G401 (cell line): ENCODE measurements at regions not wholly inside any gene's neighbourhood (a gene's known extent, or its start where the extent isn't known, plus 50 kb on each side); places are given as distances from the start of the nearest gene placed in this dataset.
"Not testable (repeated sequence)": the region's sequence is repeated elsewhere in the genome, so short reads cannot be mapped to it uniquely, and the experiment has no call there.

Source experiments
- DNase-seq: peaks from one replicate; pipeline ENCODE4 v3.0.0-alpha.2; 2015; ENCODE audit warnings: low spot score
- in situ Hi-C: cut with HindIII; loops from 2 replicates; pipeline ENCODE4 v1.10.0; 2016; ENCODE audit warnings: low sequenced_read_pairs, mixed read lengths

GRCh38 chr7:79534128-79534527, 80.7 kb upstream of the MAGI2 start:
- in situ Hi-C loops = no loop called here
- no peak for DNase-seq

DNA sequence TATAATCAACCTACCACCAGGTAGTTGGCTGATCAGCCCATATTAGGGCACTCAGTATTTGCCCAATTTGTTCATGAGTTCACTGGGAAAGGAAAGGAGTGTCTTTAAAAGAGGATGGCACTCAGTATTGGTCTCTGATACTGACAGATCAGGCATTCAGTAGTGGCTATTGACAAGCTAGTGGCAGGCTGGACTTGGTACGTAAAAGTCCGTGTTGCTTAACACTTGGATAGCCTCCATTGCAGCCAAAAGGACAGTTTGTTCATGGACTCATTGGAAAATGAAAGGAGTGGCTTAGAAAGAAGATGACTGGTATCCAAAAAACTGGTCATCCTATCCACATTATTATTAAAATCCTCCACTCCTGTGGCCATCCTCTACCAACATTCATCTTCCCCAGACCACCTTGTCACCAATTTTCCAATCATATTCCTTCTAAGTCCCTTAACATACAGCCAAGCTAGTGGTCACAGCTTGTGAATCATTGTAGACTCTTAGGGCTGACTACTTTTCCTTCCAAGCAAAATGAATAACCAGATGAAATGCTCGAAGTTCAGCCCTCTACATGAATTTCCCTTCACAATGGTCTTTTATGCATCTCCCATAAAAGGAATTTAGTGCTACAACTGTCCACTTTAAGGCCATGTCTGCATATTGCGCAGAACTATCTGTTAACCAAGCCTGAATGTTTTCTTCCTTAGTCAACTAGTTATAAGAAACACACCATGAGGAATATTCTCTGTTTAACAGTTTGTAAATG, 78.6 kb upstream of the MAGI2 start:
- in situ Hi-C loops = no loop called here
- no peak for DNase-seq

DNA sequence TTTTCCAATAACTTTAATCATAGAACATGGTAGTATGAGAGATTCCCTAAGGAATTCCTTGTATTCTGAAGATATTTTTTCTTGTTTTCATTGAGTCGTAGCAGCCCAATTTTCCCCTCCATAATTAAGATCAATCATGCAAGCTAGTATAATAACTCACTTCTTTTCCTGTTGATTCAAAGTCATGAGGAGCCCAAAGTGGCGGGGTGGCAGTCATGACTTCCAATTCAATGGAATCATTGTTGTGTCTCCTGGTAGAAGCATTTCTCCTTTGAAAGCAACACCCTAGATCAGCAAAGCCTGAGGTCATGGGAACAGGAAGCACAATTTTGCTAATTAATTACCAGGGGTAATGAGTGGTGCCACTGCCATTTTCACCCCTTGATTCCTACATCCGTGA, 77.6 kb upstream of the MAGI2 start:
- in situ Hi-C loops = no loop called here
- DNase-seq = no peak

GRCh38 chr7:79529881-79530235, 76.4 kb upstream of the MAGI2 start:
- no peak for DNase-seq
- in situ Hi-C loops = no loop called here

- in situ Hi-C loops = no loop called here
- DNase-seq = peak; percentile 55
Observed at GRCh38 chr7:79529214-79529880, 75.9 kb upstream of the MAGI2 start.

GRCh38 chr7:79528421-79528820, 75.0 kb upstream of the MAGI2 start:
- in situ Hi-C loops = no loop called here
- no peak for DNase-seq

GRCh38 chr7:79524048-79524447, 70.6 kb upstream of the MAGI2 start:
- in situ Hi-C loops = no loop called here
- no peak for DNase-seq

DNA sequence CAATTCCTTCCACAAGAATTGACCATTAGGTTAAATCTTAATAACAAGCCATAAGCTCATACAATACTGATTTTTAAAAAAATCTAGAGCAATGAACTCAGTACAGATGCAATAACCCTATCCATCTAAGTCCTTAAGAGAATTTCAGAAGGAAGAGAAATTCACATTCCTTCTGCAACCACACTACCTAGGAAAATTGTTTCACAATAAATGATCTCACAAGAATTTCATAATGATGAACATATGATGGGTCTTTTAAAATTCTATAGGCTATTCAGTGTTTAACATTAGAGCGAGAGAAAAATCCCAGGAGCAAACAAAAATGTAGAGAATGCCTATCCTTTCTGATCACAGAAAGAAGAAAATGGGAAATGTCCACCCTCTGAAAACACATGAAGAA, 70.0 kb upstream of the MAGI2 start:
- DNase-seq = no peak
- in situ Hi-C loops = no loop called here

DNA sequence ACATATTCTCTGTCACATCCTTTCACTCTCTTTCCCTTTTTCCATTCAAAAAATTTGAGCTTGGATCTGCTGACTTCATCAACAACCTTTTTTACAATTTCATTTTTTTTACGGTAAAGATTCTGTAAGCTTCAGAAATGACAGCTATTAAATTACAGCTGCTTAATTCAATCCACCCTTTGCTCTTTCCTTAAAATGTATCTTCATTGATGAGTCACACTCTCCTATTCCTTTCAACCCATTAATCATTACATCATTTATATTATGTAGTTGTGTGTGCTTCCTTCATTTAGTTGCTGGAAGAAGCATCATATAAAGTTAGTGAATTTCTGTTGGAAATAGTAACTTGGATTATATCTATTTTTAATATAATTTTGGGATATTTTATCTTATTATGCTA, 67.1 kb upstream of the MAGI2 start:
- no peak for DNase-seq
- in situ Hi-C loops = no loop called here

DNA sequence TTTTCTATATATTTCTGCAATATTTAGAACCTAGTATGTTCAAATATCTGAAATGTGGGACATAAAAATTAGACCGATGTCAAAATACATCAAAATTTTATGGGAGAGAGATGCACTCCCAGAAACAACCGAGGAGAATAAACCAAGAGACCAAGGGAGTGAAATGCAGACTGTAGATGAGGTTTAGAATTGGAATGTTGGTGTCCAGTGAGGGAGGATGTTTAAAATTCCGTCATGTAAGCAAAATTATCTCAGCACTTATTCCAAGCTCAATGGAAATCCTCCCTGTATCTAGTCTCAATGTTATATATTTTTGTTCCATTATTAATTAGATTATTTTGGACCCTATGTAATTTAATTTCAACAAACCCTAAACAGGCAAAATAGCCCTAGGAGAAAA, 61.9 kb upstream of the MAGI2 start:
- DNase-seq = no peak
- in situ Hi-C loops = no loop called here

DNA sequence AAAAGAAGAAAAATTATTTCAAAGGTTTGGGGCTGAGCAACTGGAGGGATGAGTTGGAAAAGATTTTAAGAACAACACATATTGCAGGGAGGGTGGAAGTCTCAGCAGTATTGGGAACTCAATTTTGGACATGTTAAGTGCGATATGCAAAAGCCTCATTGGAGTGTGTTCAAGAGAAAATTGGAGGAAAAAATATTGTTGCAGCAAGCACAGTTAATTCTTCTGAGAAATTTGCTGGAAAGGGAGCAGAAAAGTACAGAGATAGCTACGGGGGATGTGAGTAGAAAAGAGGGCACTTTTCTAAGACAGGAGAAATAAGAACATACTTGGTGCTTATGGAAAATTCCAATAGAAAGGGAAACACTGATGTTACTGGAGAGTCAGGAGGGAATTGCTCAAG, 59.8 kb upstream of the MAGI2 start:
- in situ Hi-C loops = no loop called here
- DNase-seq = peak; percentile 32

- in situ Hi-C loops = no loop called here
- DNase-seq = no peak
Observed at GRCh38 chr7:79512261-79512660, 58.8 kb upstream of the MAGI2 start.

DNA sequence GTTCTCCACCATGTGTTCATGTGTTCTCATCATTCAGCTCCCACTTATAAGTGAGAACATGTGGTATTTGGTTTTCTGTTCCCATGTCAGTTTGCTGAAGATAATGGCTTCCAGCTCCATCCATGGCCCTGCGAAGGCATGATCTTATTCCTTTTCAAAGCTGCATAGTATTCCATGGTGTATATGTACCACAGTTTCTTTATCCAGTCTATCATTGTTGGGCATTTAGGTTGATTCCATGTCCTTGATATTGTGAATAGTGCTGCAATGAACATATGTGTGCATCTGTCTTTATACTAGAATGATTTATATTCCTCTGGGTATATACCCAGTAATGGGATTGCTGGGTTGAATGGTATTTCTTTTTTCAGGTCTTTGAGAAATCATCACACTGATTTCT, 57.6 kb upstream of the MAGI2 start:
- DNase-seq, in situ Hi-C loops: not testable (repeated sequence)

DNA sequence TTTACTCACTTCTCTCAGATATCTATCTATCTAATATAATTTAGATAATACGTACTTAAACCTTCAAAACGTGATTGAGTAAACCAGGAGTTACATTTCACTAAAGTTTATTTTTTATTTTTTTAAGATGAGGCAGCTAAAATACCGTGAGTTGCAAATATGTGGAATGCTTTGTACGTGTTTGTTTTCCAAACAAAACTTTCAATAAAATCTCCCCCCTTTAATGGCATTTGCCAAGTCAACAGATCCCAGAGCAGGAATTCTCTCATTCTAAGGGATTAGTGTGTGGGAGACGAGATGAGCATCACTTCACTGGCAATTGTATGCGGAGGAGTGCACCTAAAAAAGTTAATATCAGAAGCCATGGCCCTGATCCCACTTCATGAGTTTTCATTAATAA, 53.7 kb upstream of the MAGI2 start:
- no peak for DNase-seq
- in situ Hi-C loops = no loop called here

- in situ Hi-C loops = no loop called here
- peak; percentile 38 for DNase-seq
Observed at GRCh38 chr7:79506481-79506880, 53.0 kb upstream of the MAGI2 start.

GRCh38 chr7:79504607-79505389, 51.3 kb upstream of the MAGI2 start:
- peak; percentile 95 for DNase-seq
- in situ Hi-C loops = no loop called here
